ENCODE measurements at regions not wholly inside any gene's neighbourhood (a gene's known extent, or its start where the extent isn't known, plus 50 kb on each side); places are given as distances from the start of the nearest gene placed in this dataset.
A peak's percentile ranks its signal among the peaks of the same experiment; 100 is the strongest.

- DNase-seq, result no peak
Measured at GRCh38 chr4:53682908-53683307, 91.6 kb upstream of the LNX1 start.

- no peak for DNase-seq
Measured at GRCh38 chr4:53682196-53682595, 90.9 kb upstream of the LNX1 start.

- DNase-seq, result no peak
Measured at GRCh38 chr4:53680598-53680997, 89.3 kb upstream of the LNX1 start.

GRCh38 chr4:53680168-53680567 lies 88.9 kb upstream of the LNX1 start:
- DNase-seq, result no peak

GRCh38 chr4:53676402-53676871 lies 85.2 kb upstream of the LNX1 start:
- DNase-seq, result peak; percentile 72

GRCh38 chr4:53674903-53675302 lies 83.6 kb upstream of the LNX1 start:
- no peak for DNase-seq

GRCh38 chr4:53672873-53673272 lies 81.6 kb upstream of the LNX1 start:
- no peak for DNase-seq

GRCh38 chr4:53671757-53672156 lies 80.5 kb upstream of the LNX1 start:
- no peak for DNase-seq

- DNase-seq, result no peak
Measured at GRCh38 chr4:53659737-53660136, 68.5 kb upstream of the LNX1 start.

GRCh38 chr4:53659112-53659511 lies 67.8 kb upstream of the LNX1 start:
- DNase-seq, result no peak

GRCh38 chr4:53658029-53658428 lies 66.7 kb upstream of the LNX1 start:
- no peak for DNase-seq

GRCh38 chr4:53656421-53656981 lies 65.2 kb upstream of the LNX1 start:
- DNase-seq, result no peak

GRCh38 chr4:53654300-53654758 lies 63.0 kb upstream of the LNX1 start:
- no peak for DNase-seq

- DNase-seq, result peak; percentile 38
Measured at GRCh38 chr4:53653484-53654053, 62.3 kb upstream of the LNX1 start.

GRCh38 chr4:53651156-53651735 lies 60.0 kb upstream of the LNX1 start:
- DNase-seq, result no peak

GRCh38 chr4:53649357-53649756 lies 58.1 kb upstream of the LNX1 start:
- no peak for DNase-seq

- peak; percentile 10 for DNase-seq
Measured at GRCh38 chr4:53647547-53647946, 56.3 kb upstream of the LNX1 start.

- DNase-seq, result no peak
Measured at GRCh38 chr4:53646795-53647194, 55.5 kb upstream of the LNX1 start.

GRCh38 chr4:53645108-53645507 lies 53.8 kb upstream of the LNX1 start:
- DNase-seq, result no peak

GRCh38 chr4:53644607-53645006 lies 53.3 kb upstream of the LNX1 start:
- peak; percentile 8 for DNase-seq

Measured in hematopoietic multipotent progenitor cell treated with erythropoietin and hydrocortisone succinate and interleukin-3 and kit ligand, for 4 days (in vitro differentiated cells).